ENCODE measurements at regions not wholly inside any gene's neighbourhood (a gene's known extent, or its start where the extent isn't known, plus 50 kb on each side); places are given as distances from the start of the nearest gene placed in this dataset.

- TF ChIP-seq KLF1 (tag by site-specific recombination; IDR thresholded peaks at IDR 0.05) (no peak), CTCF (tag by site-specific recombination; IDR thresholded peaks at IDR 0.05) (no peak), ZBTB49 (tag by site-specific recombination; IDR thresholded peaks at IDR 0.05; ENCODE audit: low read depth) (no peak), ZNF521 (tag by site-specific recombination; IDR thresholded peaks at IDR 0.05) (no peak), SCRT2 (tag by site-specific recombination; IDR thresholded peaks at IDR 0.05) (no peak), WT1 (tag by site-specific recombination; IDR thresholded peaks at IDR 0.05) (no peak)
These were observed 485.0 kb downstream of the TAF11L14 start for GRCh38 chr5:18119156-18119785.

Measured in HEK293 (cell line).